A549 (cell line): ENCODE measurements at regions not wholly inside any gene's neighbourhood (a gene's known extent, or its start where the extent isn't known, plus 50 kb on each side); places are given as distances from the start of the nearest gene placed in this dataset.

ENCODE experiments used
- EP300 ChIP-seq, 2 experiments: fragments of >200 bp; sonication (Bioruptor Twin); formaldehyde crosslinking; IDR thresholded peaks; 2 replicates in 1 of 2; 3 replicates in 1 of 2; pipeline ENCODE4 v1.6.1; 2016 to 2017
- HDAC2 ChIP-seq: fragments of 200-600 bp; sonication (generic); IDR thresholded peaks from 2 replicates; pipeline ENCODE4 v1.6.1; 2016
- HOXB13 ChIP-seq: fragments of 250-450 bp; sonication (Bioruptor Pico); IDR thresholded peaks from 2 replicates; pipeline ENCODE4 v1.5.0; 2020; ENCODE audit warnings: low read depth, mild to moderate bottlenecking, moderate library complexity
- MYC ChIP-seq: IDR thresholded peaks from 2 replicates; pipeline ENCODE4 v1.6.1; 2012; ENCODE audit warnings: mild to moderate bottlenecking, inconsistent platforms, low read length, improper control_type of control experiment, borderline replicate concordance
- POLR2A ChIP-seq: IDR thresholded peaks from 2 replicates; pipeline ENCODE4 v1.6.1; 2012; ENCODE audit warnings: mild to moderate bottlenecking, low read length
- POLR2AphosphoS2 ChIP-seq: conservative IDR thresholded peaks from 2 replicates; pipeline ENCODE4 v1.6.1; 2012; ENCODE audit warnings: low read length, improper control_type of control experiment, inconsistent platforms
- RAD21 ChIP-seq, 2 experiments: fragments of >200 bp in 1 of 2; sonication (Bioruptor Twin) in 1 of 2; formaldehyde crosslinking in 1 of 2; IDR thresholded peaks in 1 of 2; conservative IDR thresholded peaks in 1 of 2; 2 replicates in 1 of 2; 3 replicates in 1 of 2; pipeline ENCODE4 v1.6.1; 2012 to 2018; ENCODE audit warnings: inconsistent platforms in 1 of 2
- RCOR1 ChIP-seq: fragments of 150-350 bp; IDR thresholded peaks from 2 replicates; pipeline ENCODE4 v1.6.1; 2014; ENCODE audit warnings: antibody characterized with exemption, low read length, low read depth
- ZNF302 ChIP-seq: fragments of 250-450 bp; sonication (Bioruptor Pico); IDR thresholded peaks from 2 replicates; pipeline ENCODE4 v1.9.0; 2021; ENCODE audit warnings: inconsistent platforms, mild to moderate bottlenecking, moderate library complexity
- TF ChIP-seq, protein P1 (sequence below): fragments of >200 bp; sonication (Bioruptor Twin); formaldehyde crosslinking; IDR thresholded peaks from 3 replicates; pipeline ENCODE4 v1.5.1; 2016
- TF ChIP-seq, protein P2 (sequence below): fragments of 200-600 bp; sonication (generic); IDR thresholded peaks from 2 replicates; pipeline ENCODE4 v1.6.1; 2016; ENCODE audit warnings: antibody characterized with exemption, mild to moderate bottlenecking, moderate library complexity
- TF ChIP-seq, protein P3 (sequence below): fragments of >200 bp; sonication (Bioruptor Twin); formaldehyde crosslinking; IDR thresholded peaks from 3 replicates; pipeline ENCODE4 v1.6.1; 2016
- TF ChIP-seq, protein P4 (sequence below): IDR thresholded peaks from 2 replicates; pipeline ENCODE4 v1.6.1; 2012; ENCODE audit warnings: low read depth, borderline replicate concordance
- TF ChIP-seq, protein P5 (sequence below): IDR thresholded peaks from 2 replicates; pipeline ENCODE4 v1.6.1; 2012

DNA sequence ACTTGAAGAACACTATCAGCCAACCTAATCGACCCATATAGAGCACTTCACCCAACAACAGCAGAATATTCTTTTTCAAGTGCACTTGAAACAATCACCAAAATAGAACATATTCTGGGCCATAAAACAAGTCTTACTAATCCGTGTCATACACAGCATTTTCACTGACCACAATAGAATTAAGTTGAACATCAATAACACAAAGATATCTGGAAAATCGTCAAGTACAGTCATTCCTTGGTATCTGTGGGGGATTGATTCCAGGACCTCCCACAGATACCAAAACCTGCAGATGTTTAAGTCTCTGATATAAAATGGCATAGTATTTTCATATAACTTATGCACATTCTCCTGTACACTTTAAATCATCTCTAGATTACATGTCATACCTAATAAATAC, 295.7 kb downstream of the BCL11B start:
- TF ChIP-seq, protein P1, sequence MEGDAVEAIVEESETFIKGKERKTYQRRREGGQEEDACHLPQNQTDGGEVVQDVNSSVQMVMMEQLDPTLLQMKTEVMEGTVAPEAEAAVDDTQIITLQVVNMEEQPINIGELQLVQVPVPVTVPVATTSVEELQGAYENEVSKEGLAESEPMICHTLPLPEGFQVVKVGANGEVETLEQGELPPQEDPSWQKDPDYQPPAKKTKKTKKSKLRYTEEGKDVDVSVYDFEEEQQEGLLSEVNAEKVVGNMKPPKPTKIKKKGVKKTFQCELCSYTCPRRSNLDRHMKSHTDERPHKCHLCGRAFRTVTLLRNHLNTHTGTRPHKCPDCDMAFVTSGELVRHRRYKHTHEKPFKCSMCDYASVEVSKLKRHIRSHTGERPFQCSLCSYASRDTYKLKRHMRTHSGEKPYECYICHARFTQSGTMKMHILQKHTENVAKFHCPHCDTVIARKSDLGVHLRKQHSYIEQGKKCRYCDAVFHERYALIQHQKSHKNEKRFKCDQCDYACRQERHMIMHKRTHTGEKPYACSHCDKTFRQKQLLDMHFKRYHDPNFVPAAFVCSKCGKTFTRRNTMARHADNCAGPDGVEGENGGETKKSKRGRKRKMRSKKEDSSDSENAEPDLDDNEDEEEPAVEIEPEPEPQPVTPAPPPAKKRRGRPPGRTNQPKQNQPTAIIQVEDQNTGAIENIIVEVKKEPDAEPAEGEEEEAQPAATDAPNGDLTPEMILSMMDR, result no peak
- no peak for TF ChIP-seq POLR2AphosphoS2
- TF ChIP-seq, protein P2, sequence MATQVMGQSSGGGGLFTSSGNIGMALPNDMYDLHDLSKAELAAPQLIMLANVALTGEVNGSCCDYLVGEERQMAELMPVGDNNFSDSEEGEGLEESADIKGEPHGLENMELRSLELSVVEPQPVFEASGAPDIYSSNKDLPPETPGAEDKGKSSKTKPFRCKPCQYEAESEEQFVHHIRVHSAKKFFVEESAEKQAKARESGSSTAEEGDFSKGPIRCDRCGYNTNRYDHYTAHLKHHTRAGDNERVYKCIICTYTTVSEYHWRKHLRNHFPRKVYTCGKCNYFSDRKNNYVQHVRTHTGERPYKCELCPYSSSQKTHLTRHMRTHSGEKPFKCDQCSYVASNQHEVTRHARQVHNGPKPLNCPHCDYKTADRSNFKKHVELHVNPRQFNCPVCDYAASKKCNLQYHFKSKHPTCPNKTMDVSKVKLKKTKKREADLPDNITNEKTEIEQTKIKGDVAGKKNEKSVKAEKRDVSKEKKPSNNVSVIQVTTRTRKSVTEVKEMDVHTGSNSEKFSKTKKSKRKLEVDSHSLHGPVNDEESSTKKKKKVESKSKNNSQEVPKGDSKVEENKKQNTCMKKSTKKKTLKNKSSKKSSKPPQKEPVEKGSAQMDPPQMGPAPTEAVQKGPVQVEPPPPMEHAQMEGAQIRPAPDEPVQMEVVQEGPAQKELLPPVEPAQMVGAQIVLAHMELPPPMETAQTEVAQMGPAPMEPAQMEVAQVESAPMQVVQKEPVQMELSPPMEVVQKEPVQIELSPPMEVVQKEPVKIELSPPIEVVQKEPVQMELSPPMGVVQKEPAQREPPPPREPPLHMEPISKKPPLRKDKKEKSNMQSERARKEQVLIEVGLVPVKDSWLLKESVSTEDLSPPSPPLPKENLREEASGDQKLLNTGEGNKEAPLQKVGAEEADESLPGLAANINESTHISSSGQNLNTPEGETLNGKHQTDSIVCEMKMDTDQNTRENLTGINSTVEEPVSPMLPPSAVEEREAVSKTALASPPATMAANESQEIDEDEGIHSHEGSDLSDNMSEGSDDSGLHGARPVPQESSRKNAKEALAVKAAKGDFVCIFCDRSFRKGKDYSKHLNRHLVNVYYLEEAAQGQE, result no peak
- no peak for TF ChIP-seq RAD21 (conservative IDR thresholded peaks at IDR 0.05 in 1 of 2, IDR thresholded peaks at IDR 0.05 in 1 of 2)
- no peak for TF ChIP-seq HOXB13 (CRISPR knock-in tag)
- no peak for TF ChIP-seq ZNF302 (CRISPR knock-in tag)
- TF ChIP-seq MYC, result no peak
- TF ChIP-seq RCOR1, result no peak
- TF ChIP-seq EP300 (IDR thresholded peaks at IDR 0.05), result no peak
- TF ChIP-seq, protein P3, sequence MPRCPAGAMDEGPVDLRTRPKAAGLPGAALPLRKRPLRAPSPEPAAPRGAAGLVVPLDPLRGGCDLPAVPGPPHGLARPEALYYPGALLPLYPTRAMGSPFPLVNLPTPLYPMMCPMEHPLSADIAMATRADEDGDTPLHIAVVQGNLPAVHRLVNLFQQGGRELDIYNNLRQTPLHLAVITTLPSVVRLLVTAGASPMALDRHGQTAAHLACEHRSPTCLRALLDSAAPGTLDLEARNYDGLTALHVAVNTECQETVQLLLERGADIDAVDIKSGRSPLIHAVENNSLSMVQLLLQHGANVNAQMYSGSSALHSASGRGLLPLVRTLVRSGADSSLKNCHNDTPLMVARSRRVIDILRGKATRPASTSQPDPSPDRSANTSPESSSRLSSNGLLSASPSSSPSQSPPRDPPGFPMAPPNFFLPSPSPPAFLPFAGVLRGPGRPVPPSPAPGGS, result no peak
- TF ChIP-seq POLR2A, result no peak
- no peak for TF ChIP-seq HDAC2
- TF ChIP-seq, protein P4, sequence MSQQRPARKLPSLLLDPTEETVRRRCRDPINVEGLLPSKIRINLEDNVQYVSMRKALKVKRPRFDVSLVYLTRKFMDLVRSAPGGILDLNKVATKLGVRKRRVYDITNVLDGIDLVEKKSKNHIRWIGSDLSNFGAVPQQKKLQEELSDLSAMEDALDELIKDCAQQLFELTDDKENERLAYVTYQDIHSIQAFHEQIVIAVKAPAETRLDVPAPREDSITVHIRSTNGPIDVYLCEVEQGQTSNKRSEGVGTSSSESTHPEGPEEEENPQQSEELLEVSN, result no peak
- TF ChIP-seq, protein P5, sequence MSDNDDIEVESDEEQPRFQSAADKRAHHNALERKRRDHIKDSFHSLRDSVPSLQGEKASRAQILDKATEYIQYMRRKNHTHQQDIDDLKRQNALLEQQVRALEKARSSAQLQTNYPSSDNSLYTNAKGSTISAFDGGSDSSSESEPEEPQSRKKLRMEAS, result no peak
